ENCODE measurements at regions not wholly inside any gene's neighbourhood (a gene's known extent, or its start where the extent isn't known, plus 50 kb on each side); places are given as distances from the start of the nearest gene placed in this dataset.

- TF ChIP-seq CTCF (conservative IDR thresholded peaks at IDR 0.05) (no peak), ZFX (IDR thresholded peaks at IDR 0.05) (no peak)
Measured at GRCh38 chr5:104023739-104024138, 461.1 kb upstream of the NUDT12 start.
